ENCODE measurements at regions not wholly inside any gene's neighbourhood (a gene's known extent, or its start where the extent isn't known, plus 50 kb on each side); places are given as distances from the start of the nearest gene placed in this dataset.

GRCh38 chr1:30422251-30422650, 301.1 kb downstream of the MATN1 start:
- peaks cover 9% of the 10 kb centered on the region in 2 donors for H3K9me3 Mint-ChIP-seq
- peaks cover 22 to 28% of the 10 kb centered on the region in 2 donors for H3K27me3 Mint-ChIP-seq
- H3K4me1 Mint-ChIP-seq: no peaks in the 10 kb centered on the region
- no peak for ATAC-seq (replicated peaks)
- H3K4me3 Mint-ChIP-seq: no peak overlapping the region
- peaks cover 0 to 1% of the 10 kb centered on the region in 2 donors for H3K36me3 Mint-ChIP-seq
- DNase-seq: no peak
- H3K27ac Mint-ChIP-seq: no peak overlapping the region

DNA sequence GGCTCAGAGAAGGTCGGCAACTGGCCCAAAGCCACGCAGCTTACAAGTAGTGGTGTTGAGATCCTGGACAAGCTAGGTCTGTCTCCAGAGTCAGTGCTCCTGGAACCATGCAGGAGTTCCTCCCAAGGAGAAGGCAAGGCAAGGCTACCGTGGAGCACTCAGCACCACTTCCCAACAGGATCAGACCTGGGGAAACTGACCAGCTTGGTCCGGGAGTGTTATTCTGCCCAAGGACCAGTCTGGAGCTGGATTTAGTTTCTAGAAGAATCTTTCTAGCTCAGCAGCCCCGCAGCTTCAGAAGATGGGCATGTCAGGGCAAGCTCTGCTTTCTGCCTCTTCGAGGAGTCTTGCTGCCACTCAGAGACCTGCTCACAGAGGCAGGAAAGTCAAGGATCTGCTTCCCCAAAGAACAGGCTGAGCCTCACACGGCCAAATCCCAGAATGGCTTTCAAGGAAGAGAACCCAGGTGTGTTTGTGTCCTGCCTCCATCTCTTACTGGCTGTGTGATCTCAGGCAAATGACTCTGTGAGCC, 302.8 kb downstream of the MATN1 start:
- Mint-ChIP-seq H3K27me3 (peaks cover 22 to 24% of the 10 kb centered on the region in 2 donors), H3K36me3 (no peaks in the 10 kb centered on the region), H3K27ac (no peak overlapping the region), H3K9me3 (peaks cover 2 to 4% of the 10 kb centered on the region in 2 donors), H3K4me1 (no peaks in the 10 kb centered on the region), H3K4me3 (no peak overlapping the region)
- no peak for DNase-seq
- no peak for ATAC-seq (replicated peaks)

GRCh38 chr1:30419831-30420230, 303.6 kb downstream of the MATN1 start:
- ATAC-seq (replicated peaks) (no peak), DNase-seq (no peak)
- Mint-ChIP-seq H3K4me3 (no peak overlapping the region), H3K27me3 (peaks cover 20 to 22% of the 10 kb centered on the region in 2 donors), H3K4me1 (no peaks in the 10 kb centered on the region), H3K27ac (no peak overlapping the region), H3K9me3 (peaks cover 2 to 4% of the 10 kb centered on the region in 2 donors), H3K36me3 (no peaks in the 10 kb centered on the region)

GRCh38 chr1:30418939-30419720, 304.3 kb downstream of the MATN1 start:
- Mint-ChIP-seq H3K27me3 (peaks cover 17 to 22% of the 10 kb centered on the region in 2 donors), H3K36me3 (no peaks in the 10 kb centered on the region), H3K4me1 (no peaks in the 10 kb centered on the region), H3K9me3 (peaks cover 2 to 4% of the 10 kb centered on the region in 2 donors), H3K27ac (no peak overlapping the region), H3K4me3 (no peak overlapping the region)
- ATAC-seq (replicated peaks) (no peak), DNase-seq (no peak)

DNA sequence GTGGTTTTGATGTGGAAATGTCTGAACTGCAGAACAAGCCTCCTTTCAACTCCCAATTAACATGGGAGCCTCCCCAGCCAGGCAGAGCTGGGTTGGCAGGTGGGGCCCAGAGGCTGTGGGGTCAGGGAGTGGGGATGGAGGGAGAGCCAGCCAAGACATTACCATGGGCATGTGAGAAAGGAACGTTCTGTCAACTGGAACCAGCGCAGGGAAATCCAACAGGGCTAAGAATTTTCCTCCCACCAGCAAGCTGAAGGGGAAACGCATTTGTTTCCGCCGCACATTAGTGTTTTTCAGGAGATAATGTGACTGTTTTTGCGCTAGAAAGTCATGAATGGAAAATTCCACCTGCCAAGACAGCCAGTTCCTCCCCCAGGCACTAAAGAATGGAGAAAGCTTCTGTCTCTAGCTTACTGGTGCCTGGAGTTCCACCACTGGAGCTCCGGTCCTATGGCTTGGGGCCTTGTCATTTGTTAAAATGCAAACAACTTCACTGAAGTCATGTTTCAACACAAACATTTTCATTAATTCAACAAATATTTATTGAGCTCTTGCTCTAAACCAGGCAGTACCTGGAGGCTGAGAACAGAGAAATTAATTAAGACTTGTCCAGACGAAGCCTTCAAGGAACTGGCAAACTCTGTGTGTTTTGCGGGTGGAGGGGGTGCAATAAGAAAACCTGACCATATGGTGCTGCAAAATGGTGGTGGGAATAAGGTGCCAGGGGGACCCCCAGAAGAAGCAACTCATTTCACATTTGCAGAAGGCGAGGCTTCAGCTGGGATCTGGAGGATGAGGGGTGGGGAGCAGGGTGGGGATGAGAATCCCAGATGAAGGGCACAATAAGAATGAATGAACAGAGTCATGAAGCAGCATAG, 305.1 kb downstream of the MATN1 start:
- no peaks in the 10 kb centered on the region for H3K36me3 Mint-ChIP-seq
- H3K4me3 Mint-ChIP-seq: no peak overlapping the region
- no peaks in the 10 kb centered on the region for H3K4me1 Mint-ChIP-seq
- DNase-seq (no peak), ATAC-seq (replicated peaks) (no peak)
- H3K27ac Mint-ChIP-seq: no peak overlapping the region
- peaks cover 2 to 3% of the 10 kb centered on the region in 2 donors for H3K9me3 Mint-ChIP-seq
- H3K27me3 Mint-ChIP-seq: peaks cover 19 to 22% of the 10 kb centered on the region in 2 donors

GRCh38 chr1:30417701-30418046, 305.7 kb downstream of the MATN1 start:
- DNase-seq (no peak), ATAC-seq (replicated peaks) (no peak)
- H3K27me3 Mint-ChIP-seq: peaks cover 16 to 22% of the 10 kb centered on the region in 2 donors
- no peaks in the 10 kb centered on the region for H3K36me3 Mint-ChIP-seq
- no peaks in the 10 kb centered on the region for H3K9me3 Mint-ChIP-seq
- H3K4me1 Mint-ChIP-seq: no peaks in the 10 kb centered on the region
- no peak overlapping the region for H3K4me3 Mint-ChIP-seq
- H3K27ac Mint-ChIP-seq: no peak overlapping the region

GRCh38 chr1:30417001-30417700, 306.2 kb downstream of the MATN1 start:
- no peaks in the 10 kb centered on the region for H3K4me1 Mint-ChIP-seq
- H3K36me3 Mint-ChIP-seq: no peaks in the 10 kb centered on the region
- DNase-seq: no peak
- peaks cover 16 to 22% of the 10 kb centered on the region in 2 donors for H3K27me3 Mint-ChIP-seq
- no peak overlapping the region for H3K4me3 Mint-ChIP-seq
- no peak for ATAC-seq (replicated peaks)
- H3K9me3 Mint-ChIP-seq: no peaks in the 10 kb centered on the region
- no peak overlapping the region for H3K27ac Mint-ChIP-seq

DNA sequence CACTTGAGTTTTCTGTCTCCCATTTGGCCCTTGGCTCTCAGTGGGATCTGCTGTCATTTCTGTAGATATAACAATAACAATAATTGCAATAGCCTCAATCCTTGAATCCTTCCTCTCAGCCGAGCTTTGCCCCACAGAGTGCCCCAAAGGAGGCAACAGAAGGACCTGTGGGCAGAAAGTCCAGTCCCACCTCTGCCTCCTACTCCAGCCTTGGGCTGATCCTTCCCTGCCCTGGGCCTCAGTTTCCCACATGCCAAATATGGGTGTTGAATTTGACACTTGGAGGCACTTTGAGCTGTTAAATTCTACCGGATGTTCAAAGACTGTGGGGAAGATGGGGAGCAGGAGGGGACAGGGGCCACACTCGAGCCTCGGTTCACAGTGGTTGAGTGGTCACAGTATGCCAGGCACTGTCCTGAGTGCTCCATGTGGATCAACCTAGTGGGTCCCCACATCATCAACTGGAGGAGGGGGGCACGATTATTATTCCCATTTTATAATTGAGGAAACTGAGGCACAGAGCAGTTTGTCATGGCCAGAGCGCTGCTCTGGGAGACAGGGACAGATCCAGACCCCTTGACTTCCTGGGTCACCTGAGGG, 307.1 kb downstream of the MATN1 start:
- DNase-seq (no peak), ATAC-seq (replicated peaks) (no peak)
- H3K36me3 Mint-ChIP-seq: no peaks in the 10 kb centered on the region
- peaks cover 19 to 22% of the 10 kb centered on the region in 2 donors for H3K27me3 Mint-ChIP-seq
- H3K9me3 Mint-ChIP-seq: no peaks in the 10 kb centered on the region
- H3K4me1 Mint-ChIP-seq: no peaks in the 10 kb centered on the region
- no peak overlapping the region for H3K27ac Mint-ChIP-seq
- H3K4me3 Mint-ChIP-seq: no peak overlapping the region

DNA sequence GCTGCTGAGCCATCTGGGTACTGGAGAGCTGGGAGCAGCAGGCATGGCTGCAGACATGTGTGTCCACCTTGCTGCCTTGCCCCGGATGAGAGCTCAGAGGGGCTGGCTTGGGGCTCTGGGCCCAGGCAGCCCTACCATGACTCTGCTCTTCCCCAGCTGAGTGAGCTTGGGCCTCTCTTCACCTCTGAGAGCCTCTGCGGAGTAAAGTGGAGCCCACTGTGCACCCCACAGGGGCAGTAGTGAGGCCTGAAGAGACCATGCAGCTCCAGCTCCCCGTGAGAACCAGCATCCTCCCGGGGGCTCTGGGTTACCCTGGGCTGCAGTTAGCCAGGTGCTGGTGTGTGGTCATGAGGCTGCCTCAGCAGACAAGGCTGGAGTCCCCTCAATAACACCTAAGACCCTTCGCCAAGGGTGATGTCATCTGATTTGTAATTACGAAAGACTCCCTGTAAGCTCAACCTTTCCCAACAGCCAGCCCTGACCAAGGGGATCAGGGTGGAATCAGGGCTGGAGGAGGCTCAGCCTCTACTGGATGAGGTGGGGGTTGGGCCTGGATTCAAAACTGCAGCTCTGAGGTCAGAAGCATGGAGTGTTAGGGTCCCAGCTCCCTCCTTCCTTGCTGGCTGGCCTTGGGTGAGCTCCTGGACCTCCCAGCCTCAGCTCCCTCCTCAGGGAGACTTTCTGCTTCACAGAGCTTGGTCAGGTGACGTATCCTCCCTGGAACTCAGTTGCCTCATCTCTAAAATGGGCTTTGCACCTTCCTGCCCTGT, 308.0 kb downstream of the MATN1 start:
- no peak for ATAC-seq (replicated peaks)
- H3K4me1 Mint-ChIP-seq: no peaks in the 10 kb centered on the region
- H3K4me3 Mint-ChIP-seq: no peak overlapping the region
- DNase-seq: no peak
- H3K27ac Mint-ChIP-seq: no peak overlapping the region
- H3K9me3 Mint-ChIP-seq: no peaks in the 10 kb centered on the region
- no peaks in the 10 kb centered on the region for H3K36me3 Mint-ChIP-seq
- peaks cover 26 to 28% of the 10 kb centered on the region in 2 donors for H3K27me3 Mint-ChIP-seq

- no peak overlapping the region for H3K4me3 Mint-ChIP-seq
- H3K4me1 Mint-ChIP-seq: no peaks in the 10 kb centered on the region
- H3K36me3 Mint-ChIP-seq: no peaks in the 10 kb centered on the region
- ATAC-seq (replicated peaks): no peak
- H3K9me3 Mint-ChIP-seq: no peaks in the 10 kb centered on the region
- no peak overlapping the region for H3K27ac Mint-ChIP-seq
- peaks cover 23 to 26% of the 10 kb centered on the region in 2 donors for H3K27me3 Mint-ChIP-seq
- no peak for DNase-seq
Measured at GRCh38 chr1:30414851-30415165, 308.6 kb downstream of the MATN1 start.

DNA sequence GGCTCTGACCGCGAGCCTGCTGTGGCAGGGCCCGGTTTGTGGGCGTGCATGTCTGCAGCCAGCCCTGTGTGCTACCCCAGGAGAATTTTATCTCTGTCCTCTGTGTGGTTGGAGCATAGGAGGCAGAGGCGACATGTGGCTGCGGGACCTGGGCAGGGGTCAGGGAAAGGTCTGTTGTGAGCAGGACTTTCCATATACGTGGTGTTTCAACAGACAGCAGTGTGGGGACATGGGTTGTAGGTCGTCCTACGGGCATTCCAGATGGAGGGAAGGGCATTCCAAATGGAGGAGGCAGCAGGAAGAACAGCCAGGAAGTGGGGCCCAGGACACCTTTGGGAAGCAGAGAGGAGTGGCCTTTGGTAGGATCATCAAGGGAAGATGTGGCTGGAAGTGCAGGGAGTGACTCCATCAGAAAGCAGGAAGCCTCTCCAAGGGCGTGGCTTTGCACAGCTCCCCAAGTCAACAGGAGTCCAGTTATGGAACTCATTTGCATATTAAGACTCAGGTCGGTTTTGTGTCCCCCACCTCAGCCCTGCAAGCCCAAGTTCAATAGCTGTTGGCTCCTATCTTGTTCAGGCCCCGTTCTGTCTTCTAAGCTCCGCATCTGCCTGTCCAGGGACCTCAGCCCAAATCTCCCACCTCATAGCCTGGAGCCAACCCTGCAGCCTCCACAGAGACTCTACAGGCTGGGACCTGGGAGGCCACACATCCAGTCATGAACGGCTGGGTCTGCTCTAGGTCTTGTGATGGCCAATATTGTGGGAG, 309.1 kb downstream of the MATN1 start:
- Mint-ChIP-seq H3K36me3 (no peaks in the 10 kb centered on the region), H3K4me3 (no peak overlapping the region), H3K27ac (no peak overlapping the region), H3K4me1 (no peaks in the 10 kb centered on the region), H3K9me3 (no peaks in the 10 kb centered on the region), H3K27me3 (peaks cover 23 to 29% of the 10 kb centered on the region in 2 donors)
- DNase-seq: no peak
- no peak for ATAC-seq (replicated peaks)

DNA sequence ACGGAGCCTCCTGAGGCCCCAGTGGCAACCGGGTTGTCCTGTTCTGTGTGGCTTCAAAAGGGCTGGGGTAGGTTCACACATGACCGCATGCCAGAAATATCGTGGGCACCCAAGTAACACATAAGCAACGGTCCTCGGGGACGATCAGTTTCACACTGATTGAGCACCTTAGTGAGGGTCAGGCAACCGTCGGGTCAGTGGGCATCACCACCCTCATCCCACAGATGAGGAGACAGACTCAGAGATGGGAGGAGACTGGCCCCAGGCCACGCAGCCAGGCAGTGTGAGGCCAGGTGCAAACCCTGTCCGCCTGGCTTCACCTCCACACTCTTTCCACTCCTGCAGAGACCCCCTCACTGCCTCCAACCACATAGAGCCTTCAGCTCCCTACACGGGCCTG, 309.8 kb downstream of the MATN1 start:
- no peaks in the 10 kb centered on the region for H3K9me3 Mint-ChIP-seq
- H3K36me3 Mint-ChIP-seq: no peaks in the 10 kb centered on the region
- H3K4me3 Mint-ChIP-seq: no peak overlapping the region
- H3K27me3 Mint-ChIP-seq: peaks cover 27 to 29% of the 10 kb centered on the region in 2 donors
- ATAC-seq (replicated peaks) (no peak), DNase-seq (no peak)
- H3K27ac Mint-ChIP-seq: no peak overlapping the region
- no peaks in the 10 kb centered on the region for H3K4me1 Mint-ChIP-seq

DNA sequence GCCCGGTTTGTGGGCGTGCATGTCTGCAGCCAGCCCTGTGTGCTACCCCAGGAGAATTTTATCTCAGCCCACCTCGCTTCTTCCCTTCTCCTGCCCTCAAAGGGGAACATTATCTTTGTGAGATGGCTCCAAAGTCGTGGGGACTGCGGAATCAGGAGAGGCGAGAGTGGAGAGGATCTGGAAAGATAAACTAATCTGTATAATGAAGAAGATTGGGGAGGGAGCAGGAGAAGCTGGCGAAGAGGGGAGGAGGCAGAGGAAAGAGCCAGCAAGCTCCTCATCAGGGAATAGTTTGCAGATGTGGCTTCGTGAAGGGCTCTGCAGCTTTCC, 310.3 kb downstream of the MATN1 start:
- DNase-seq (no peak), ATAC-seq (replicated peaks) (no peak)
- H3K4me1 Mint-ChIP-seq: no peaks in the 10 kb centered on the region
- H3K27ac Mint-ChIP-seq: no peak overlapping the region
- no peaks in the 10 kb centered on the region for H3K36me3 Mint-ChIP-seq
- peaks cover 27 to 29% of the 10 kb centered on the region in 2 donors for H3K27me3 Mint-ChIP-seq
- no peaks in the 10 kb centered on the region for H3K9me3 Mint-ChIP-seq
- no peak overlapping the region for H3K4me3 Mint-ChIP-seq
